Epithelial cell of esophagus (primary cell): ENCODE measurements at regions not wholly inside any gene's neighbourhood (a gene's known extent, or its start where the extent isn't known, plus 50 kb on each side); places are given as distances from the start of the nearest gene placed in this dataset.
A peak's percentile ranks its signal among the peaks of the same experiment; 100 is the strongest.

Source experiments
- DNase-seq: peaks from one replicate; pipeline ENCODE4 v3.0.0; 2010; ENCODE audit warnings: low read depth
- H3K4me3 ChIP-seq: 2 replicates; pipeline ENCODE4 v1.5.1; 2011; ENCODE audit warnings: mild to moderate bottlenecking, low read length, control low read depth
- CTCF ChIP-seq: IDR thresholded peaks from 2 replicates; pipeline ENCODE4 v1.5.1; 2011; ENCODE audit warnings: low read depth, mild to moderate bottlenecking, low read length, control low read depth, inconsistent platforms; ENCODE audit not compliant: insufficient read depth; ENCODE audit errors: missing control alignments

GRCh38 chr3:144629381-144629780 lies 657.8 kb downstream of the DIPK2A start:
- no peak for DNase-seq
- no peak overlapping the region for H3K4me3 ChIP-seq
- TF ChIP-seq CTCF, result no peak

- no peak for DNase-seq
- peak; percentile 7 for TF ChIP-seq CTCF
- no peak overlapping the region for H3K4me3 ChIP-seq
Measured at GRCh38 chr3:144636833-144637232, 665.2 kb downstream of the DIPK2A start.

GRCh38 chr3:144638009-144638408 lies 666.4 kb downstream of the DIPK2A start:
- TF ChIP-seq CTCF, result no peak
- H3K4me3 ChIP-seq, result no peak overlapping the region
- no peak for DNase-seq

GRCh38 chr3:144643771-144644198 lies 672.2 kb downstream of the DIPK2A start:
- H3K4me3 ChIP-seq, result no peak overlapping the region
- TF ChIP-seq CTCF, result no peak
- DNase-seq, result no peak

- DNase-seq, result no peak
- TF ChIP-seq CTCF, result no peak
- no peak overlapping the region for H3K4me3 ChIP-seq
Measured at GRCh38 chr3:144645300-144645699, 673.7 kb downstream of the DIPK2A start.

GRCh38 chr3:144650380-144650779 lies 678.8 kb downstream of the DIPK2A start:
- TF ChIP-seq CTCF, result no peak
- DNase-seq, result no peak
- H3K4me3 ChIP-seq, result no peak overlapping the region

GRCh38 chr3:144652573-144652972 lies 681.0 kb downstream of the DIPK2A start:
- DNase-seq, result peak; percentile 46

More at GRCh38 chr3:144652573-144652972, 681.0 kb downstream of the DIPK2A start:
- H3K4me3 ChIP-seq, result no peak overlapping the region
- no peak for TF ChIP-seq CTCF
